ENCODE measurements at regions not wholly inside any gene's neighbourhood (a gene's known extent, or its start where the extent isn't known, plus 50 kb on each side); places are given as distances from the start of the nearest gene placed in this dataset.

GRCh38 chr2:239601201-239601851 lies 200.5 kb upstream of the HDAC4 start:
- Histone ChIP-seq H3K4me1 (ENCODE audit: control insufficient read depth, extremely low read depth, insufficient read depth, low read length) (no peaks in the 10 kb centered on the region), H3K4me3 (replicated peaks in 1 of 4; ENCODE audit: control extremely low read depth in 1 of 4, insufficient read depth in 1 of 4, low read depth in 3 of 4, low read length in 4 of 4) (no peak overlapping the region), H3K9me3 (ENCODE audit: control insufficient read depth, insufficient read depth, low read depth, low read length) (no peaks in the 10 kb centered on the region), H2AFZ (ENCODE audit: low read length) (no peak overlapping the region), H4K20me1 (ENCODE audit: control insufficient read depth, extremely low read depth, insufficient read depth, low read length) (no peaks in the 10 kb centered on the region), H3K36me3 (ENCODE audit: control insufficient read depth, insufficient read depth, low read length) (no peaks in the 10 kb centered on the region), H3K79me2 (ENCODE audit: control insufficient read depth, insufficient read depth, low read length) (no peaks in the 10 kb centered on the region), H3K4me2 (ENCODE audit: extremely low read depth, insufficient read depth, low read length) (no peak overlapping the region), H3K27me3 (ENCODE audit: control insufficient read depth, insufficient read depth, low read length) (no peaks in the 10 kb centered on the region), H3K9ac (ENCODE audit: insufficient read depth, low read length) (no peak overlapping the region), H3K27ac (ENCODE audit: insufficient read depth, low read length) (no peak overlapping the region)
- no peak for TF ChIP-seq EZH2 (IDR thresholded peaks at IDR 0.05; ENCODE audit: low read length, missing control alignments)
- DNase-seq (ENCODE audit: low read depth in 2 of 2), result no peak

- no peaks in the 10 kb centered on the region for H3K36me3 ChIP-seq (ENCODE audit: control insufficient read depth, insufficient read depth, low read length)
- H3K79me2 ChIP-seq (ENCODE audit: control insufficient read depth, insufficient read depth, low read length), result no peaks in the 10 kb centered on the region
- H3K27me3 ChIP-seq (ENCODE audit: control insufficient read depth, insufficient read depth, low read length), result no peaks in the 10 kb centered on the region
- TF ChIP-seq CTCF (conservative IDR thresholded peaks at IDR 0.05 in 1 of 2, IDR thresholded peaks at IDR 0.05 in 1 of 2; ENCODE audit: low read depth in 1 of 2, low read length in 2 of 2) (no peak), EZH2 (IDR thresholded peaks at IDR 0.05; ENCODE audit: low read length, missing control alignments) (no peak)
- H3K27ac ChIP-seq (ENCODE audit: insufficient read depth, low read length), result no peak overlapping the region
- DNase-seq (ENCODE audit: low read depth in 2 of 2), result no peak
- no peaks in the 10 kb centered on the region for H3K9me3 ChIP-seq (ENCODE audit: control insufficient read depth, insufficient read depth, low read depth, low read length)
- H3K9ac ChIP-seq (ENCODE audit: insufficient read depth, low read length), result no peak overlapping the region
- no peaks in the 10 kb centered on the region for H4K20me1 ChIP-seq (ENCODE audit: control insufficient read depth, extremely low read depth, insufficient read depth, low read length)
- H3K4me3 ChIP-seq (replicated peaks in 1 of 4; ENCODE audit: control extremely low read depth in 1 of 4, insufficient read depth in 1 of 4, low read depth in 3 of 4, low read length in 4 of 4), result no peak overlapping the region
- no peaks in the 10 kb centered on the region for H3K4me1 ChIP-seq (ENCODE audit: control insufficient read depth, extremely low read depth, insufficient read depth, low read length)
- no peak overlapping the region for H3K4me2 ChIP-seq (ENCODE audit: extremely low read depth, insufficient read depth, low read length)
- H2AFZ ChIP-seq (ENCODE audit: low read length), result no peak overlapping the region
Measured at GRCh38 chr2:239600650-239601049, 199.8 kb upstream of the HDAC4 start.

- Histone ChIP-seq H3K36me3 (ENCODE audit: control insufficient read depth, insufficient read depth, low read length) (no peaks in the 10 kb centered on the region), H3K4me2 (ENCODE audit: extremely low read depth, insufficient read depth, low read length) (no peak overlapping the region), H3K4me3 (replicated peaks in 1 of 4; ENCODE audit: control extremely low read depth in 1 of 4, insufficient read depth in 1 of 4, low read depth in 3 of 4, low read length in 4 of 4) (no peak overlapping the region), H3K27me3 (ENCODE audit: control insufficient read depth, insufficient read depth, low read length) (no peaks in the 10 kb centered on the region), H3K9ac (ENCODE audit: insufficient read depth, low read length) (no peak overlapping the region), H3K4me1 (ENCODE audit: control insufficient read depth, extremely low read depth, insufficient read depth, low read length) (no peaks in the 10 kb centered on the region), H2AFZ (ENCODE audit: low read length) (no peak overlapping the region), H3K27ac (ENCODE audit: insufficient read depth, low read length) (no peak overlapping the region), H3K79me2 (ENCODE audit: control insufficient read depth, insufficient read depth, low read length) (no peaks in the 10 kb centered on the region), H3K9me3 (ENCODE audit: control insufficient read depth, insufficient read depth, low read depth, low read length) (no peaks in the 10 kb centered on the region), H4K20me1 (ENCODE audit: control insufficient read depth, extremely low read depth, insufficient read depth, low read length) (no peaks in the 10 kb centered on the region)
- TF ChIP-seq EZH2 (IDR thresholded peaks at IDR 0.05; ENCODE audit: low read length, missing control alignments) (no peak), CTCF (conservative IDR thresholded peaks at IDR 0.05 in 1 of 2, IDR thresholded peaks at IDR 0.05 in 1 of 2; ENCODE audit: low read depth in 1 of 2, low read length in 2 of 2) (no peak)
- no peak for DNase-seq (ENCODE audit: low read depth in 2 of 2)
Measured at GRCh38 chr2:239600001-239600593, 199.3 kb upstream of the HDAC4 start.
